ENCODE measurements at regions not wholly inside any gene's neighbourhood (a gene's known extent, or its start where the extent isn't known, plus 50 kb on each side); places are given as distances from the start of the nearest gene placed in this dataset.

DNA sequence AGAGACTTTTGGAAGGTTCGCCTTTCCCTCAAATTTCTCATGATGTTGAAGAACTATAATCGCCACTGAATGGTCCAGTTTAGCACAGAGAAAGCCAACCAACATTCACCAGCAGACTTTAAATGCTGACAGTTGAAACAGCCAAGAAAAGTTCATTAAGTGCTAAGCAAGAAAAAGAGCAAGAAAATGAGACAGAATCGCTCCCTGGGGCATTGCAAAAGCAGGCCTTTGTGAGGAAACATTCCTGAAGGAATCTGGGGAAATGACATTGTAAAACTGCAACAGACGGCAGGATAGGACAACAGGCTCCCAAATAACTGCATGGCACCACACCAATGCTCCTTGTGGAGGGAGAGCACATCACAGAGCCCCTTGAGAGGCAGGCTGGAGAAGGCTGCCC is 269.3 kb upstream of the ID2 start:
- POLR2A ChIA-PET: no interaction called here
- CTCF ChIA-PET: no interaction called here
- TF ChIP-seq, protein P1, sequence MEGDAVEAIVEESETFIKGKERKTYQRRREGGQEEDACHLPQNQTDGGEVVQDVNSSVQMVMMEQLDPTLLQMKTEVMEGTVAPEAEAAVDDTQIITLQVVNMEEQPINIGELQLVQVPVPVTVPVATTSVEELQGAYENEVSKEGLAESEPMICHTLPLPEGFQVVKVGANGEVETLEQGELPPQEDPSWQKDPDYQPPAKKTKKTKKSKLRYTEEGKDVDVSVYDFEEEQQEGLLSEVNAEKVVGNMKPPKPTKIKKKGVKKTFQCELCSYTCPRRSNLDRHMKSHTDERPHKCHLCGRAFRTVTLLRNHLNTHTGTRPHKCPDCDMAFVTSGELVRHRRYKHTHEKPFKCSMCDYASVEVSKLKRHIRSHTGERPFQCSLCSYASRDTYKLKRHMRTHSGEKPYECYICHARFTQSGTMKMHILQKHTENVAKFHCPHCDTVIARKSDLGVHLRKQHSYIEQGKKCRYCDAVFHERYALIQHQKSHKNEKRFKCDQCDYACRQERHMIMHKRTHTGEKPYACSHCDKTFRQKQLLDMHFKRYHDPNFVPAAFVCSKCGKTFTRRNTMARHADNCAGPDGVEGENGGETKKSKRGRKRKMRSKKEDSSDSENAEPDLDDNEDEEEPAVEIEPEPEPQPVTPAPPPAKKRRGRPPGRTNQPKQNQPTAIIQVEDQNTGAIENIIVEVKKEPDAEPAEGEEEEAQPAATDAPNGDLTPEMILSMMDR (IDR thresholded peaks at IDR 0.05; ENCODE audit: insufficient read depth, low read length, missing control alignments): no peak
- H3K4me3 ChIP-seq (ENCODE audit: low read depth, low read length): no peak overlapping the region
- no peak for DNase-seq (ENCODE audit: low read depth, low spot score)

DNA sequence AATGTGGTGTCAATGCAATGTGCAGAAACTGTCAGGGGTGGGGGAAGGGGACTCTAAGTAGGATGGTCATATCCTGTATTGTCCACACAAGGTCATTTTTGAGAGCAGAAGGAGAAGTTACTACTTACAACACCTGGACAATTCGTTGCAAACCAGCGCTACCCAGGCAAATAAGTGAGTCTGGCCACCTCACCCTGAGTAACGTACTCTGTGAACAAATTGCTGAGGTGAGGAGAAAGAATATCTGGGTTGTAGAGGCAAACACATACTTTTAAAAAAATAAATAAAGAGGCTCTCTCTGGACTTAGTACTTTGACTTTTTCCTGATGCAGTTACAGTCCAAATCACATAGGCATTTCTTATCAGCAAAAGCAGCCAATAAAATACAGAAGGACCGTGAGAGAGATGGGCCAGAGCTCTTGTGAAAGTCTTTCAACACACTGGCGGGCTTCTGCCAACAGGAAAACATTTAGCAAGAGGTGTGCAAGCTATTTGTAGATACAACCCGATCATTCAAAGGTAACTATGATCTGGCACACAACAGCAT is 268.2 kb upstream of the ID2 start:
- DNase-seq (ENCODE audit: low read depth, low spot score): no peak
- TF ChIP-seq, protein P1 (IDR thresholded peaks at IDR 0.05; ENCODE audit: insufficient read depth, low read length, missing control alignments): no peak
- CTCF ChIA-PET: interaction anchor here (0.5 to 0.7 kb wide), 2 partner anchors 173 to 748 kb away, joined by 3 read pairs; no protein-coding TSS in a partner anchor
- POLR2A ChIA-PET: no interaction called here
- no peak overlapping the region for H3K4me3 ChIP-seq (ENCODE audit: low read depth, low read length)

DNA sequence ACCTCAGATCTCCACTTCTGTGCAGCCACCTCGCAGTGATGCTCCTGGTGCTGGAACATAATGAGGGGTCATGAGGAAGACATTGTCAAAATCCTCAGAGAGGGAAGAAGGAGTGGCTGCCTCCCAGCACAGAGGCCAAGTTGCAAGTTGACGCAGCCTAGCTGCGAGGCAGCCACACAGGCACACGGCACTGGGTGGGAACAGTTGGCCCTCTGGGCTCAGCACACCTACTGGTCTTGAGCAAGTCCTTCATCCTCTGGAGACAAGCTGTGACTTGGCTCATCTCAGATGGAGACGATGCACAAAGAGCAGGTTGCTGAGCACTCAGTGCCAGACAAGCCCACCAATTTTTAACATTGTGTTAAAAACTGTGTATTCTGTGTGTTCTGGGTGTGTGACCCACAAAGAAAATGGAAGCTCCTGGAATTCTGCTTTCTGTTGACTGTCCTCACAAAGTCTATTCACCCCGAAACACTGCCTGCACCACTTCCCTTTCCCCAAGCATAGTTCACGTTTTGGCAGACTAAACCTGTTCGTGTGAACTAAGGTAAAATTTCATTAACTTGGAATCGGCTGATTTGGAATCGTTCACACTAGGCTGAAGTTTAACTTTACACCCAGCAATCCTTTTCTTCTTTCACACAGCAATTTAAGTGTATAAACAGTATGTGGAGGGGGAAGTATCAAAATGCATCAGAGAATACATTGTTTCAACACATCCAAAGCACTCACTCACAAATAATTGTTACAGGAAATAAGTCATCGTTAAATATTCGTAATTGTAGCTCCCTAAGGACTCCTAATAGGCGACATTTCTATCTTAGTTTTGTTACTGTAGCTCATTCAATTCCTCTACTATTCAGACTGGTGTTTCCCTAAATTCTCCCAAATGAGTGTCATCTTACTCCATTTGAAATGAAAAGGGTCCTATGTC is 266.6 kb upstream of the ID2 start:
- ChIA-PET POLR2A (no interaction called here), CTCF (interaction anchor here (1.3 kb wide), 1 partner anchor 35 kb away, joined by 4 read pairs; no protein-coding TSS in a partner anchor)
- TF ChIP-seq, protein P1 (IDR thresholded peaks at IDR 0.05; ENCODE audit: insufficient read depth, low read length, missing control alignments): no peak
- no peak for DNase-seq (ENCODE audit: low read depth, low spot score)
- H3K4me3 ChIP-seq (ENCODE audit: low read depth, low read length): no peak overlapping the region

DNA sequence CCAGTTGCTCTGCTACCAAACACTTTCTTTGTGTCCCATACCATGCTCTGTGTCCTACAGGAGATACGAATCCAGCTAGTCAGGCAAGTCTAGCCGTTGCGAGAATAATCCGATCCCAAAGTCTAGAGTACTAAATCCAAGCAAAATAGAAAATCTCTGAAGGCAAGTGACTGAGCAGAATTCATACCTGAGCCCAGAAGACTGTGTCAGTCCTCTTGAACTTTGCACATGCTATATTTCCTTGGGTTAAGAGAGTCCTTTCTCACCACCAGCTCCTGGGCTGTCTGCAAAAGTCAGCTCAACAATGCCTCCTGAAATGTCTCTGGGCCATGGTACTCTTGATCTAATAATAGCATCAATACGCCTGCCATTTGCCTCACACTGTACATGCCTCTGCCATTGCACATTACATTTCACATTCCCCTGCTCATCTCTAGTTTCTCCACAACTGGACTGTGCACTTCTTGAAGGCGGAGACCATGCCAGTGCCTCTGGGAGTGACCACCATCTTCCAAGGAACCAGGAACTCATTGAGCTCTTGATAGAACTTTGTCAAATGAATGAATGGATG is 265.8 kb upstream of the ID2 start:
- no peak for DNase-seq (ENCODE audit: low read depth, low spot score)
- ChIA-PET CTCF (interaction anchor here (1.0 to 1.5 kb wide), 3 partner anchors 9 to 266 kb away, joined by 3 to 5 read pairs (median 4); partner anchors contain the start of gene ID2), POLR2A (interaction anchor here (0.9 kb wide), 2 partner anchors 168 to 263 kb away, joined by 3 read pairs; no protein-coding TSS in a partner anchor)

DNA sequence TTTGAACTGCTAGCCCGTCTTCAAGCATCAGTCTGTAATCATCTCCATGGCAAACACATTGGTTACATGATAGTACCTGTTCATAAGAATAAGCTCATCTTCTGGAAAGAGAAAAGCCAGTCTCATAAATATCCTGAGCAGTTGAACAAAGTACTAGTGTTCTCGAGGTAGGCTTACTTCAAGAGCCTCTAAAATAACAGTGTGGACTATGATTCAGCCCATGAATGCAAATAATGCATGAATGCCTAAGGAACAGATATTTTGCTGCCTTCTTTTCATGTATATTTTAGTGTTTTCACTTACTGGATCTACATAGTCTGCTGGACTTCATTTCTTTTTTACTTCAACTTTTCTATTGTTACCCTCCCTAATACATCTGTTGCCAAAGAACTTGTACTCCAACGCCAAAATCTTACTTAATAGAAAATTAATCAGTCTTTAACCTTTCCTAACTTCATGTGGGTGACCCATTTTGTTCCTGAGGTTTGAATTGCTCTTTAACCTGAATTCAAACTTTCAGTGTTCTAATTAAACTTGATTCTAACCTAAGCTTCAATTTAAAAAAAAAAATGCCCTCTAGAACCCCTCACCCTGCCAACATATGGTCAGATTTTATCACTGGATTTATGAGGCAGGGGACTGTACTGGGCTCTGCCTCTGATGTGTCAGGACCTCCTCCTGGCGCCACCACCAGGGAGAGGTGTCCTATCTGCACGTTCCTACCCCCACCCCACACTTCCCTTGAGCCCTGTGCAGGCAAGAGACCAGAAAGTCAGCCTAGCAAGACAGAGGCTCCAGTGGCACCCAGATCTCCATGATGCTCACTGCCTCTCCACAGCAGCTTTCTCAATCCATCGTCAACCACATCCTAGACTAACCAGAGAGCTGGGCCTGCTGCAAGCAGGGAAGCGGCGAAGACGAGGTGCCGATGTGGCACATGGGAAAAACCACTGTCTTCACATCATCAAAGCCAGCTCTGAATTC is 264.7 kb upstream of the ID2 start:
- CTCF ChIA-PET: interaction anchor here (1.0 to 1.5 kb wide), 2 partner anchors 10 to 265 kb away, joined by 3 to 5 read pairs; partner anchors contain the start of gene ID2
- TF ChIP-seq, protein P1 (IDR thresholded peaks at IDR 0.05; ENCODE audit: insufficient read depth, low read length, missing control alignments): no peak
- DNase-seq (ENCODE audit: low read depth, low spot score): no peak
- POLR2A ChIA-PET: interaction anchor here (0.5 to 0.9 kb wide), 3 partner anchors 169 to 262 kb away, joined by 3 read pairs; no protein-coding TSS in a partner anchor
- H3K4me3 ChIP-seq (ENCODE audit: low read depth, low read length): no peak overlapping the region

More for the DNA sequence above, 265.8 kb upstream of the ID2 start:
- TF ChIP-seq, protein P1 (IDR thresholded peaks at IDR 0.05; ENCODE audit: insufficient read depth, low read length, missing control alignments): no peak
- no peak overlapping the region for H3K4me3 ChIP-seq (ENCODE audit: low read depth, low read length)
